Stimulated activated memory B cell treated with anti-CD40 and anti-IgM and Interleukin-4, amounts not matched to agents 10 μg/mL and 1 μg/mL and 100 μg/mL, for 72 hours (primary cell): ENCODE measurements at regions not wholly inside any gene's neighbourhood (a gene's known extent, or its start where the extent isn't known, plus 50 kb on each side); places are given as distances from the start of the nearest gene placed in this dataset.

Source experiments
- ATAC-seq: fragments of 150-1000 bp; cut with Tn5 transposase; 2 replicates; pipeline ENCODE4 v1.10.0; 2021
- H3K27ac Mint-ChIP-seq: one replicate; pipeline ENCODE4 v1.8.0; 2022; ENCODE audit warnings: mild to moderate bottlenecking, mixed read lengths
- H3K27me3 Mint-ChIP-seq: one replicate; pipeline ENCODE4 v1.8.0; 2022; ENCODE audit warnings: mixed read lengths
- H3K36me3 Mint-ChIP-seq: one replicate; pipeline ENCODE4 v1.8.0; 2022; ENCODE audit warnings: mixed read lengths
- H3K4me1 Mint-ChIP-seq: one replicate; pipeline ENCODE4 v1.8.0; 2022; ENCODE audit warnings: mixed read lengths
- H3K4me3 Mint-ChIP-seq: one replicate; pipeline ENCODE4 v1.8.0; 2022; ENCODE audit warnings: mild to moderate bottlenecking, moderate library complexity, mixed read lengths
- H3K9me3 Mint-ChIP-seq: one replicate; pipeline ENCODE4 v1.8.0; 2022; ENCODE audit warnings: mixed read lengths

GRCh38 chr15:25967116-25967515 is 104.0 kb upstream of the ATP10A start:
- no peak for ATAC-seq
- no peaks in the 10 kb centered on the region for H3K36me3 Mint-ChIP-seq
- H3K4me3 Mint-ChIP-seq, result no peak overlapping the region
- no peaks in the 10 kb centered on the region for H3K27me3 Mint-ChIP-seq
- H3K4me1 Mint-ChIP-seq, result no peaks in the 10 kb centered on the region
- H3K27ac Mint-ChIP-seq, result no peak overlapping the region
- H3K9me3 Mint-ChIP-seq, result peaks cover 2% of the 10 kb centered on the region

GRCh38 chr15:25965326-25965725 is 102.2 kb upstream of the ATP10A start:
- Mint-ChIP-seq H3K27me3 (no peaks in the 10 kb centered on the region), H3K9me3 (peaks cover 2% of the 10 kb centered on the region), H3K4me1 (no peaks in the 10 kb centered on the region), H3K27ac (no peak overlapping the region), H3K4me3 (no peak overlapping the region), H3K36me3 (no peaks in the 10 kb centered on the region)
- no peak for ATAC-seq

DNA sequence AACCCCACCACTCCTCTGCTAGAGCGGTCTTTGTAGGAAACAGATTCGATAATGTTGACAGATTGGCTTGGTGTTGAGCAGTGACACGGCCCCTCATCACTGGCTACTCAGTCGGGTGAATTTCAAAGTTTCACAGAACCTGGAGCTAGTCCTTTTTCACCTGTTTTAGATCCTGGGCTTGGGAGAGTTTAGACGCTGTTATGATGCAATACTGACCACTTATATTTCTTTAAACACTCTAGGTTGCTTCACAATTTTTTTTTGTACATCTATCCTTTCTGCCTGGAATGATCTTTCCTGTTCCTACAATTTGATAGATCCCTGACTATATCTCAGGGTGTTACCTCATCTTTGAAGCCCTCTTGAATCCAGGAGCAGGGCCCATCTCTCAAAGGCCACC is 97.1 kb upstream of the ATP10A start:
- Mint-ChIP-seq H3K27ac (no peak overlapping the region), H3K4me3 (no peak overlapping the region), H3K9me3 (peaks cover 2% of the 10 kb centered on the region), H3K27me3 (no peaks in the 10 kb centered on the region), H3K36me3 (no peaks in the 10 kb centered on the region), H3K4me1 (no peaks in the 10 kb centered on the region)
- no peak for ATAC-seq

DNA sequence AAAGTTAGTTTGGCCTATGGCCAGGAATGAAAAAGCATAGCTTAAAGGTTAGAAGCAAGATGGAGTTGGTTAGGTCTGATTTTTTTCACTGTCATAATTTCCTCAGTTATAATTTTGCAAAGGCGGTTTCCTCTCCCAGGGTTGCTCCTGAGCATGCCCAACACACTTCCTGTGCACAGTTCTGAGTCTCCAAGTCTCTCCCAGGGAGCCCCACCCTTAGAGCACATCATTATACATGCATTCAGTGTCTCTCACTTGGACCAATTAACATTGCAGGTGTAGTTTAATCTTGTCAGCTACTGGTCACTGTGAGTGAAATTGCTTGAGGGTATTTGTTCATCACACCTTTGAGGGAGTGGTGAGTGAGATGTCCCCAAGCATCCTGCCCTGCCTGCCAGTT is 96.0 kb upstream of the ATP10A start:
- ATAC-seq, result no peak
- Mint-ChIP-seq H3K9me3 (peaks cover 2% of the 10 kb centered on the region), H3K36me3 (no peaks in the 10 kb centered on the region), H3K27ac (no peak overlapping the region), H3K4me3 (no peak overlapping the region), H3K27me3 (no peaks in the 10 kb centered on the region), H3K4me1 (no peaks in the 10 kb centered on the region)

DNA sequence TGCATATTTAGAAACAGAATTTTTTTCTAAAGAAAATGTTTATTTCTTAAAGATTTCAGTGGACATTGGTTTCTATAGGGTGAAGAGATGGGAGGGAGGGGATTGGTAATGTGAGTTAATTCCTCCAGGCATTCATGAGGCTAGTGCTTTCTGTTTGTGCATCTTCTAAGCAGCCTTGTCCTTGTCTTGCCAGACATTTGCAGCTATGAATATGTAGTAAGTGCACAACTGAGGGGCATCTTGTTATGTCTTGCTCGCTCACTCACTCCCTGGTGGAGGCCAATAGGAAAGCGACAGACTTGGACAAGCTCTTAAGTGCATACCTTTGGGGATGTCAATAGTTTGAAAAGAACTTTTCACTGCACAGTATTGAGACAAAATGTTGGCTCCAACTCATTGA is 92.5 kb upstream of the ATP10A start:
- Mint-ChIP-seq H3K4me3 (no peak overlapping the region), H3K4me1 (no peaks in the 10 kb centered on the region), H3K36me3 (peaks cover 11% of the 10 kb centered on the region), H3K27me3 (no peaks in the 10 kb centered on the region), H3K9me3 (peaks cover 13% of the 10 kb centered on the region), H3K27ac (no peak overlapping the region)
- ATAC-seq, result no peak

- H3K36me3 Mint-ChIP-seq, result peaks cover 11% of the 10 kb centered on the region
- H3K27ac Mint-ChIP-seq, result no peak overlapping the region
- H3K4me3 Mint-ChIP-seq, result no peak overlapping the region
- ATAC-seq, result no peak
- no peaks in the 10 kb centered on the region for H3K4me1 Mint-ChIP-seq
- H3K9me3 Mint-ChIP-seq, result peaks cover 13% of the 10 kb centered on the region
- no peaks in the 10 kb centered on the region for H3K27me3 Mint-ChIP-seq
Observed at GRCh38 chr15:25954398-25954797, 91.3 kb upstream of the ATP10A start.

DNA sequence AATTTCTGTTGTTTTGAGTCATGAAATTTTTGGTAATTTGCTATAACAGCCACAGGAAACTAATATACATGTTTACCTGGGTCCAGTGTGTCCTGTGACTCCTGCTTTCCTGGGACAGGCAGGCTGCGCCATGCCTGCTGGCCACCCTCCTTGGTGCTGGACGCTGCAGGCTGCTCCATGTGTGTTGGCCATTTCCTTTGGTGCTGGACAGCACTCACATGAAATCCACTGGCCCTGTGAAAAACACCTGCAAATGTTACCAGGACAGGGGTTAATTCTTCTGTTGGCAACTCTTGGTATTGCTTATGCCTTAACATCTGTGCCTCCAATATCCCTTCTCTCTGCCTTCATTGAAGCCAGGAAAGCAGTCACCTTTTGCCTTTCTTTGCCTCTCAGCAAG is 86.9 kb upstream of the ATP10A start:
- peaks cover 13% of the 10 kb centered on the region for H3K9me3 Mint-ChIP-seq
- H3K27me3 Mint-ChIP-seq, result no peaks in the 10 kb centered on the region
- no peak for ATAC-seq
- no peak overlapping the region for H3K4me3 Mint-ChIP-seq
- peaks cover 11% of the 10 kb centered on the region for H3K36me3 Mint-ChIP-seq
- peaks cover 20% of the 10 kb centered on the region for H3K4me1 Mint-ChIP-seq
- no peak overlapping the region for H3K27ac Mint-ChIP-seq

DNA sequence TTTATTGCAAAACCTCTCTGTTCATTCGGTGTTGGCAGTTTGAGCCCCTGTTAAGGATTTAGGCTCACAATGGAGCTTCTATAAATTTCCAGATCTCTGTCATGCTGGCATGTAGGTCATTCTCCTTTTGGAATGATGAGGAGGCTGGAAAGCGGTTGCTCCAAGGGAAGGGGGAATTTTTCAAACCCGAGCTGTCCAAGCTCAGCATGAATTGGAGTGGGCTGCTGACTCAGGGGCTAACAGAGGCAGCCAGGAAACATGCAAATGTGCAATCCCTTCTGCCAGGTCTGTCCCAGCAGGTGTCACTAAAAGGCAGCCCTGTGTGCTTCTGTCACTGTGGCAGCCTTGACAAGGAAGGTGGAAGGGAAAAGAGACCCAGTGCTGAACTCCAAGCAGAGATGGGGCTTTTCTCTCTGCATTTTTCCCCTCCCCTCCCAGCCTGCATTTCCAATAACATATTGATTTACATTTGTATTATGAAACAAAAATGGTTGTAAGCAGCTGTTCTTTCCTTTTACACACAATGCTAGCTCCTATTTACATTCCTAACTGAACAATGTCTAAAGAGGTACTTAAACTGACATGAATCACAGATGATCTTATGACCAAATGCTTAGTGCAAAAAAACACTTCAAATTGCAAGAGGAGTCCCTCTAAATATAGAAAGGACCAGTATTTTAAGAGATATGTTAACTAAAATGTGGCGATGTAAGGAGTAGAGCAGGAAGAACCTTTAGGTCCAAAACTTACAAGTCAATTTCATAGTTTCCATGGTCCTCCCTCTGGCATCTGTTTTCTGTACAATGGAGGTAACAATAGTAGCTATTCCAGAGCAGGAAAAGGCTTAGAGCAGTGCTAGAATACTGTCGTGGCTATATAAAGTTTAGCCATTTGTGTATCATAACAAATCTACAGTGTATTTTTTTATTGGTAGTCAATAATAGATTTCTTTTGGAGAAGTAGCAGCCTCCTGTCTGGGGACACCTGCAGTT is 84.5 kb upstream of the ATP10A start:
- H3K27me3 Mint-ChIP-seq, result no peaks in the 10 kb centered on the region
- no peak overlapping the region for H3K27ac Mint-ChIP-seq

GRCh38 chr15:25946241-25946805 is 83.2 kb upstream of the ATP10A start:
- Mint-ChIP-seq H3K9me3 (peaks cover 2% of the 10 kb centered on the region), H3K27ac (no peak overlapping the region), H3K4me1 (peaks cover 25% of the 10 kb centered on the region), H3K4me3 (no peak overlapping the region), H3K27me3 (no peaks in the 10 kb centered on the region), H3K36me3 (no peaks in the 10 kb centered on the region)
- ATAC-seq, result no peak

More for the DNA sequence above, 84.5 kb upstream of the ATP10A start:
- no peak overlapping the region for H3K4me3 Mint-ChIP-seq
- ATAC-seq, result no peak
- H3K9me3 Mint-ChIP-seq, result peaks cover 6% of the 10 kb centered on the region
- H3K36me3 Mint-ChIP-seq, result no peaks in the 10 kb centered on the region
- H3K4me1 Mint-ChIP-seq, result peaks cover 25% of the 10 kb centered on the region

GRCh38 chr15:25944386-25944785 is 81.3 kb upstream of the ATP10A start:
- Mint-ChIP-seq H3K4me1 (peaks cover 28% of the 10 kb centered on the region), H3K4me3 (no peak overlapping the region), H3K27me3 (no peaks in the 10 kb centered on the region), H3K27ac (no peak overlapping the region), H3K9me3 (peaks cover 2% of the 10 kb centered on the region), H3K36me3 (no peaks in the 10 kb centered on the region)
- ATAC-seq, result no peak

DNA sequence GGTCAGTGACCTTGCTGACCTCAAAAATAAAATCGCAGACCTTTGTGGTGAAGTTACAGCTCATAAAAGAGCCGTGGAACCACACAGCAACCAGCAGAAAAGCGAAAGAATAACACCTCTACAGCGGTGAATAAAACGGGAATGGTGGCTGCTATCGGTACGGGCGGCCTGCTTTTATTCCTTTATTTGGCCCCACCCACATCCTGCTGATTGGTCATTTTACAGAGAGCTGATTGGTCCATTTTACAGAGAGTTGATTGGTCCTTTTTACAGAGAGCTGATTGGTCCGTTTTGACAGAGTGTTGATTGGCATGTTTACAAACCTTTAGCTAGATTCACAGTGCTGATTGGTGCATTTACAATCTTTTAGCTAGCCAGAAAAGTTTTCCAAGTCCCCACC is 80.7 kb upstream of the ATP10A start:
- Mint-ChIP-seq H3K4me3 (no peak overlapping the region), H3K27me3 (no peaks in the 10 kb centered on the region), H3K4me1 (peaks cover 33% of the 10 kb centered on the region)

DNA sequence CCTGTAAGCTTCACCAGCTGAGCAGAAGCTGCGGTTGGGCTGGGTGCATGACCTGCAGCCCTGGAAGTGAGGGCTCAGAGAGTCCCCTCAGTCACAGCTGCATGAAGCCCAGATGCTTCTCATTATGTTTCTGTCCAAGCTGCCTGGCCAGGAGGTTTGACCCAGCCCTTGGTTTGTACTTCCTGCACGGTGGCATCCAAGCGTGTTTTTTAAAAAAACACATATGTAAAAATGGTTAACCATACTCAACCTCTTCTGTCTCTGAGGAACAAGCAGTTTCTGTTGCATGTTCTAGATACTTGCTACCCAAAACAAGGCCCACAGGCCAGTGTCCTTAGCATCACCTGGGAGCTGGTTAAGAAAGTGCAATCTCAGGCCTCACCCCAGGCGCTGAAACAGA is 76.0 kb upstream of the ATP10A start:
- H3K4me3 Mint-ChIP-seq, result no peak overlapping the region
- no peaks in the 10 kb centered on the region for H3K36me3 Mint-ChIP-seq
- peaks cover under 1% of the 10 kb centered on the region for H3K27me3 Mint-ChIP-seq
- H3K4me1 Mint-ChIP-seq, result peaks cover 14% of the 10 kb centered on the region
- H3K27ac Mint-ChIP-seq, result no peak overlapping the region
- H3K9me3 Mint-ChIP-seq, result no peaks in the 10 kb centered on the region
- peak; percentile 98 for ATAC-seq

More for the DNA sequence above, 80.7 kb upstream of the ATP10A start:
- Mint-ChIP-seq H3K27ac (no peak overlapping the region), H3K36me3 (no peaks in the 10 kb centered on the region), H3K9me3 (peaks cover 2% of the 10 kb centered on the region)
- no peak for ATAC-seq

GRCh38 chr15:25937796-25938195 is 74.7 kb upstream of the ATP10A start:
- ATAC-seq, result no peak
- Mint-ChIP-seq H3K27me3 (peaks cover 13% of the 10 kb centered on the region), H3K36me3 (no peaks in the 10 kb centered on the region), H3K9me3 (no peaks in the 10 kb centered on the region), H3K27ac (no peak overlapping the region), H3K4me1 (peaks cover 24% of the 10 kb centered on the region), H3K4me3 (no peak overlapping the region)

- H3K27ac Mint-ChIP-seq, result no peak overlapping the region
- H3K4me3 Mint-ChIP-seq, result no peak overlapping the region
- peaks cover 24% of the 10 kb centered on the region for H3K4me1 Mint-ChIP-seq
- no peaks in the 10 kb centered on the region for H3K36me3 Mint-ChIP-seq
- H3K9me3 Mint-ChIP-seq, result no peaks in the 10 kb centered on the region
- no peak for ATAC-seq
- peaks cover 13% of the 10 kb centered on the region for H3K27me3 Mint-ChIP-seq
Observed at GRCh38 chr15:25936004-25936403, 72.9 kb upstream of the ATP10A start.

DNA sequence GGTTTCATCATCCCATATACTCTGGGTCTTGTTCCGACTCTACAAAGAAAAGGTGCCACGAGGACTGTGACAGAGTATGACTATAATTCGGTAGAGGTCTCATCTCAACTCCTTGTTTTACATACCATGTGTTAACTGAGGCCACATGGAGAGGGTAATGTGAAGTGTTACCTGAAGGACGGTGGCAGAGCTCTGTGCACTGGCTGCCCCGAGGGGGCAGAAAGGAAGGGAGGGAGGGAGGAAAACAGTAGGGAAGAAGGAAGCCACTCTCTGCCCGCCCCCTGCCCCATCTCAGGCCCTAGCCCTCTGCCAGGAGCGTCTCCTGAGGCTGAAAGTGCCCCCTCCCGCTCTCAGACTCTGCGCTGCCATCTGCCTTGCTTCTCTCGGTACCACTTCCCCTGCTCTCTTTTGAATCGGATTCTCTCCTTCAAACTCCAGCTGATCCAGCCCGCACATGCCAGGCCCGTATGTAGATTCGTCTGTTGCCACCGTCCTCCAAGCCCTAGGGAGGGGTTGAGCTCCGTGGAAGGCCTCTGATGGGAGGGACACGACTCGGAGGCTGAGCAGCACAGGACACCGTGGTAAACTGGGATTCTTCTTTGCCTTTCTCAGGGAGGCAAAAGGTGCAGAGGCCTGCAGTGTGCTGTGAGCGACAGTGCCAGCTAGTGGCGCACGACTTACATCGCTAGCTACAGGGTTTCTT is 70.5 kb upstream of the ATP10A start:
- Mint-ChIP-seq H3K36me3 (peaks cover 10% of the 10 kb centered on the region), H3K4me3 (peak overlapping the region; percentile 69), H3K27me3 (peaks cover 36% of the 10 kb centered on the region), H3K27ac (peak overlapping the region; percentile 51), H3K4me1 (peaks cover 16% of the 10 kb centered on the region), H3K9me3 (peaks cover 13% of the 10 kb centered on the region)
- ATAC-seq, result peak; percentile 88
